ENCODE measurements at regions not wholly inside any gene's neighbourhood (a gene's known extent, or its start where the extent isn't known, plus 50 kb on each side); places are given as distances from the start of the nearest gene placed in this dataset.

GRCh38 chr3:188940573-188940932 is 231.2 kb upstream of the TPRG1 start:
- DNase-seq (ENCODE audit: low read depth), result no peak
- H3K4me3 ChIP-seq (ENCODE audit: low read depth, low read length), result no peak overlapping the region

GRCh38 chr3:188941103-188941502 is 230.7 kb upstream of the TPRG1 start:
- H3K4me3 ChIP-seq (ENCODE audit: low read depth, low read length), result no peak overlapping the region
- TF ChIP-seq CTCF (IDR thresholded peaks at IDR 0.05; ENCODE audit: control insufficient read depth, extremely low read depth, insufficient read depth), result no peak
- DNase-seq (ENCODE audit: low read depth), result no peak

More at GRCh38 chr3:188940573-188940932, 231.2 kb upstream of the TPRG1 start:
- TF ChIP-seq CTCF (IDR thresholded peaks at IDR 0.05; ENCODE audit: control insufficient read depth, extremely low read depth, insufficient read depth), result no peak

DNA sequence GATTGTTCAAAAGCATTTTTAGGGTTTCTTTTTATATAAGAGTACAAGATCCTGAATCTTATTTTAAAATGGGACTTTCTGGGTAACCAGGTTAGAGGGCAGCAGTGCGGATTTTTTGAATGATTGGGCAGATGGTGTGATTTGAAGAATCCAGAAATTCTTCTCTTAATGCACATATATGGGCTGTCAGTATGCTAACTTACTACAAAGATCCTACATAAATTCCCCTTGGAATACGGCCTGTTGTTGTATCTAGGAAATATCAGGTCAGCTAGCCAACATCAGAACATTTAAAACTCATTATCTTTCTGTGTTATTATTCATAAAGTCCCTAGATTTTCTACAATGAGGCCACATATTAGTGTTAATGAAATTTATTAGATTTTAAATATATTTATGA is 229.6 kb upstream of the TPRG1 start:
- no peak for DNase-seq (ENCODE audit: low read depth)
- no peak overlapping the region for H3K4me3 ChIP-seq (ENCODE audit: low read depth, low read length)
- no peak for TF ChIP-seq CTCF (IDR thresholded peaks at IDR 0.05; ENCODE audit: control insufficient read depth, extremely low read depth, insufficient read depth)

DNA sequence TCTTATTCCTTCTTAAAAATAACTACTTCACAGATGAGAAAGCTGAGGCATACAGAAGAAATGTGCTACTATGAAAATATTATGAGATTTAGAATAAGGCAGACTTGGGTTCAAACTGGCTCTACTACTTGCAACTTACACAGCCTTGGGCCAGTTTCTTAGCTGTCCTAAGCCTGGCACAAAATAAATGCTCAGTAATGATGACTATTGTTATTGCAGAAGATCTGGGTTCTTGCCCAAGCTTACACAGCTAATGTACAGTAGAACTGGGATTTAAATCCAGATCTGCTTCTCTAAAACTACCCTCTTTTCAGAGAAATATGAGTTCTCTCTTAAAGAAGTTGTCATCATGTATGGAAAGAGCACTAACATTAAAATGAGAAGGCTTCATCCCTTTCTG is 228.2 kb upstream of the TPRG1 start:
- DNase-seq (ENCODE audit: low read depth), result no peak
- H3K4me3 ChIP-seq (ENCODE audit: low read depth, low read length), result no peak overlapping the region
- TF ChIP-seq CTCF (IDR thresholded peaks at IDR 0.05; ENCODE audit: control insufficient read depth, extremely low read depth, insufficient read depth), result no peak

DNA sequence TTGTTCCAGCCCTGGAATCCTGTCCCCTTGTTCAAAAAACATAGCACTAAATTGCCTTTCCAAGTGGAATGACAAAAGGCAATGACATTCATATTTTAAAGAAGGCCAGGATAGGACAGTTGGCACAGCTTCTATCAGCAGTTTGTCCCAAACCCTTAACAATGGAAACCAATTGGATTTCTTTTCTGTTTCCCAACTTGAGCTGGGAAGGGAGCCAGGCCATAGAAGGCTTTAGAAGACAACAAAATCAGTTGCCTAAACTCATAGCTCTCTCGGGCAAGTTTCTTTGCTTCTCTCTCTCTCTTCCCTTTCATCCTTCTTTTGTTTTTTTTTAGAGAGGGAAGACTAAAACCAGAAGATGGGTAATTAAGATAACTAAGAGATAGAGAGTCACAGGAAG is 227.7 kb upstream of the TPRG1 start:
- TF ChIP-seq CTCF (IDR thresholded peaks at IDR 0.05; ENCODE audit: control insufficient read depth, extremely low read depth, insufficient read depth), result no peak
- no peak for DNase-seq (ENCODE audit: low read depth)
- H3K4me3 ChIP-seq (ENCODE audit: low read depth, low read length), result no peak overlapping the region

DNA sequence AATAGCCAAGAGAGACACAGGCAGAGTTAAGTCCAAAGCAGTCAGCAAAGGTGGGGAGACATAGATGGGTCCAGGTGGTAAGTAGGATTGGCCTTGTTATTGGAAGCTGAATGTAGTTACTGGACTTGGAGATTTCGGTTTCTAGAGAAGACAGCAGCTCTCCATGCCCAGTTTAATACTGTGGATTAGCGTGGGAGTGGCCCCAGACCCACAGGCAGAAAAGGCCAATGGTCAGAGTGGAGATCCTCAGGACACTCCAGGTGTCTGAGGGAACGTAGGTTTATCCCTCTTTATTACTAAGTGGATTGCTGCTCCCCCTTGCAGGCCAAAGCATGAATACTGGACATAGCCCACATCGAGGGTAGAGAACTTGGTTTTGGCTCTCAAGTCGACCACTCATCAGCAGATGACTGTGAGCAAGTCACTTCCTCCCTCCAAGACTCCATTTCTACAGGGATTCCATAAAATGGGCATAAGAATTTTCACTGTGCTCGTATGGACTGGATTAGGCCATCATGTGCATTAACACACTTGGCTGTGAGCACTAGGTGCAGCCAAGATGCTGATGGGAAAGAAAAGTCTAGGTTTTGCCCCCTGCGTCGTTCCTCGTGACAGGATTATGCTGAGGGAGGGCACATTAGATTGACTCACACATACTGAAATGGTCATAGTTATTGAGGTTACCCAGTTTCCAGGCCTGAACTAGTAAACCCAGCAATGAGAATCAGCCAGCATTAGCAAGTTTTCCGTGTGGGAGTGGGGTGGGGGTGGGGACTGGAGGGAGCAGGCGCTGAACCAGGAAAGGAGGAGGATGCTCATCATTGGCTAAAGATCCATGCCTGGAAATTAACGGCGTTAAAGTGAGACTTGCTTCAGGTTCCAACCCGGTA is 225.2 kb upstream of the TPRG1 start:
- H3K4me3 ChIP-seq (ENCODE audit: low read depth, low read length), result no peak overlapping the region
- no peak for DNase-seq (ENCODE audit: low read depth)
- no peak for TF ChIP-seq CTCF (IDR thresholded peaks at IDR 0.05; ENCODE audit: control insufficient read depth, extremely low read depth, insufficient read depth)

All from LNCaP clone FGC (cell line).